SW480 (cell line): ENCODE measurements at regions not wholly inside any gene's neighbourhood (a gene's known extent, or its start where the extent isn't known, plus 50 kb on each side); places are given as distances from the start of the nearest gene placed in this dataset.

Experiments
- DNase-seq: peaks from one replicate; pipeline ENCODE4 v3.0.0-alpha.2; 2016; ENCODE audit warnings: low spot score

GRCh38 chr18:68623342-68623741, 91.6 kb downstream of the TMX3 start:
- peak; percentile 14 for DNase-seq

GRCh38 chr18:68611311-68611710, 103.6 kb downstream of the TMX3 start:
- DNase-seq = no peak

GRCh38 chr18:68608851-68609490, 105.9 kb downstream of the TMX3 start:
- DNase-seq = no peak

GRCh38 chr18:68607852-68608251, 107.1 kb downstream of the TMX3 start:
- DNase-seq = no peak

- DNase-seq = no peak
These were observed 110.7 kb downstream of the TMX3 start for GRCh38 chr18:68604256-68604655.

GRCh38 chr18:68596016-68596415, 118.9 kb downstream of the TMX3 start:
- DNase-seq = no peak

GRCh38 chr18:68588169-68588568, 126.7 kb downstream of the TMX3 start:
- DNase-seq = no peak

- no peak for DNase-seq
These were observed 131.2 kb downstream of the TMX3 start for GRCh38 chr18:68583685-68584084.

- DNase-seq = no peak
These were observed 140.6 kb downstream of the TMX3 start for GRCh38 chr18:68574311-68574710.

GRCh38 chr18:68569936-68570335, 145.0 kb downstream of the TMX3 start:
- no peak for DNase-seq

- DNase-seq = no peak
These were observed 146.3 kb downstream of the TMX3 start for GRCh38 chr18:68568364-68569155.

- DNase-seq = no peak
These were observed 147.9 kb downstream of the TMX3 start for GRCh38 chr18:68566991-68567390.

- DNase-seq = no peak
These were observed 149.9 kb downstream of the TMX3 start for GRCh38 chr18:68564961-68565360.

- no peak for DNase-seq
These were observed 150.6 kb downstream of the TMX3 start for GRCh38 chr18:68564351-68564750.

- no peak for DNase-seq
These were observed 154.8 kb downstream of the TMX3 start for GRCh38 chr18:68560128-68560527.

- DNase-seq = no peak
These were observed 157.7 kb downstream of the TMX3 start for GRCh38 chr18:68557183-68557582.

GRCh38 chr18:68555879-68556301, 159.0 kb downstream of the TMX3 start:
- no peak for DNase-seq

GRCh38 chr18:68548904-68549870, 165.7 kb downstream of the TMX3 start:
- no peak for DNase-seq

GRCh38 chr18:68543344-68543743, 171.6 kb downstream of the TMX3 start:
- DNase-seq = no peak

- no peak for DNase-seq
These were observed 172.1 kb downstream of the TMX3 start for GRCh38 chr18:68542846-68543245.

GRCh38 chr18:68533641-68534040, 181.3 kb downstream of the TMX3 start:
- DNase-seq = no peak

- DNase-seq = no peak
These were observed 182.5 kb downstream of the TMX3 start for GRCh38 chr18:68532328-68532885.
